IgD-negative memory B cell (primary cell): ENCODE measurements at regions not wholly inside any gene's neighbourhood (a gene's known extent, or its start where the extent isn't known, plus 50 kb on each side); places are given as distances from the start of the nearest gene placed in this dataset.

Source experiments
- H3K27ac Mint-ChIP-seq, 3 donors: one replicate each; pipeline ENCODE4 v1.8.0; 2020 to 2022; ENCODE audit warnings: mild to moderate bottlenecking in 3 of 3, mixed read lengths in 3 of 3, moderate library complexity in 1 of 3
- H3K27me3 Mint-ChIP-seq: one replicate; pipeline ENCODE4 v1.8.0; 2021; ENCODE audit warnings: mixed read lengths
- H3K36me3 Mint-ChIP-seq: one replicate; pipeline ENCODE4 v1.8.0; 2020; ENCODE audit warnings: mild to moderate bottlenecking, mixed read lengths
- H3K4me1 Mint-ChIP-seq, 3 donors: one replicate each; pipeline ENCODE4 v1.8.0; 2020 to 2022; ENCODE audit warnings: mixed read lengths in 3 of 3, mild to moderate bottlenecking in 1 of 3
- H3K4me3 Mint-ChIP-seq, 4 donors: one replicate each; pipeline ENCODE4 v1.8.0; 2020 to 2022; ENCODE audit warnings: mild to moderate bottlenecking in 4 of 4, mixed read lengths in 4 of 4, moderate library complexity in 3 of 4
- H3K9me3 Mint-ChIP-seq, 3 donors: one replicate each; pipeline ENCODE4 v1.8.0; 2020 to 2021; ENCODE audit warnings: mixed read lengths in 3 of 3, mild to moderate bottlenecking in 1 of 3

GRCh38 chr9:116032683-116033440 lies 120.7 kb upstream of the PAPPA start:
- H3K4me3 Mint-ChIP-seq = no peak overlapping the region
- H3K27me3 Mint-ChIP-seq = no peaks in the 10 kb centered on the region
- H3K4me1 Mint-ChIP-seq = no peaks in the 10 kb centered on the region
- H3K9me3 Mint-ChIP-seq = peaks cover 4 to 12% (median 6%) of the 10 kb centered on the region in 3 donors
- no peak overlapping the region for H3K27ac Mint-ChIP-seq
- H3K36me3 Mint-ChIP-seq = no peaks in the 10 kb centered on the region

GRCh38 chr9:116039312-116039711 lies 114.3 kb upstream of the PAPPA start:
- Mint-ChIP-seq H3K27me3 (no peaks in the 10 kb centered on the region), H3K36me3 (no peaks in the 10 kb centered on the region), H3K4me3 (no peak overlapping the region), H3K9me3 (peaks cover 0 to 5% (median 5%) of the 10 kb centered on the region in 3 donors), H3K27ac (no peak overlapping the region), H3K4me1 (no peaks in the 10 kb centered on the region)

GRCh38 chr9:116039893-116040292 lies 113.7 kb upstream of the PAPPA start:
- Mint-ChIP-seq H3K4me3 (no peak overlapping the region), H3K27me3 (no peaks in the 10 kb centered on the region), H3K27ac (no peak overlapping the region), H3K36me3 (no peaks in the 10 kb centered on the region), H3K9me3 (peaks cover 0 to 4% (median 4%) of the 10 kb centered on the region in 3 donors), H3K4me1 (no peaks in the 10 kb centered on the region)

GRCh38 chr9:116042321-116042720 lies 111.3 kb upstream of the PAPPA start:
- H3K27ac Mint-ChIP-seq = no peak overlapping the region
- peaks cover 0 to 11% (median 0%) of the 10 kb centered on the region in 3 donors for H3K9me3 Mint-ChIP-seq
- H3K36me3 Mint-ChIP-seq = no peaks in the 10 kb centered on the region
- no peaks in the 10 kb centered on the region for H3K27me3 Mint-ChIP-seq
- H3K4me3 Mint-ChIP-seq = no peak overlapping the region
- no peaks in the 10 kb centered on the region for H3K4me1 Mint-ChIP-seq

- Mint-ChIP-seq H3K4me1 (no peaks in the 10 kb centered on the region), H3K36me3 (no peaks in the 10 kb centered on the region), H3K27me3 (no peaks in the 10 kb centered on the region), H3K9me3 (peaks cover 0 to 16% (median 2%) of the 10 kb centered on the region in 3 donors), H3K27ac (no peak overlapping the region), H3K4me3 (no peak overlapping the region)
These were observed 108.5 kb upstream of the PAPPA start for GRCh38 chr9:116045083-116045482.

GRCh38 chr9:116048081-116048480 lies 105.5 kb upstream of the PAPPA start:
- H3K9me3 Mint-ChIP-seq = peaks cover 0 to 23% (median 2%) of the 10 kb centered on the region in 3 donors
- H3K36me3 Mint-ChIP-seq = no peaks in the 10 kb centered on the region
- no peak overlapping the region for H3K27ac Mint-ChIP-seq
- no peak overlapping the region for H3K4me3 Mint-ChIP-seq
- no peaks in the 10 kb centered on the region for H3K4me1 Mint-ChIP-seq
- H3K27me3 Mint-ChIP-seq = no peaks in the 10 kb centered on the region

- no peaks in the 10 kb centered on the region for H3K4me1 Mint-ChIP-seq
- H3K36me3 Mint-ChIP-seq = no peaks in the 10 kb centered on the region
- H3K9me3 Mint-ChIP-seq = peaks cover 2 to 28% (median 6%) of the 10 kb centered on the region in 3 donors
- no peak overlapping the region for H3K27ac Mint-ChIP-seq
- no peaks in the 10 kb centered on the region for H3K27me3 Mint-ChIP-seq
- H3K4me3 Mint-ChIP-seq = no peak overlapping the region
These were observed 104.1 kb upstream of the PAPPA start for GRCh38 chr9:116049456-116049855.

- peaks cover 6 to 22% (median 6%) of the 10 kb centered on the region in 3 donors for H3K9me3 Mint-ChIP-seq
- H3K27ac Mint-ChIP-seq = no peak overlapping the region
- H3K4me1 Mint-ChIP-seq = no peaks in the 10 kb centered on the region
- no peak overlapping the region for H3K4me3 Mint-ChIP-seq
- no peaks in the 10 kb centered on the region for H3K27me3 Mint-ChIP-seq
- no peaks in the 10 kb centered on the region for H3K36me3 Mint-ChIP-seq
These were observed 102.1 kb upstream of the PAPPA start for GRCh38 chr9:116051528-116051927.

GRCh38 chr9:116055536-116055935 lies 98.1 kb upstream of the PAPPA start:
- H3K4me3 Mint-ChIP-seq = no peak overlapping the region
- no peaks in the 10 kb centered on the region for H3K27me3 Mint-ChIP-seq
- no peaks in the 10 kb centered on the region for H3K4me1 Mint-ChIP-seq
- no peak overlapping the region for H3K27ac Mint-ChIP-seq
- H3K36me3 Mint-ChIP-seq = no peaks in the 10 kb centered on the region
- peaks cover 6 to 12% (median 7%) of the 10 kb centered on the region in 3 donors for H3K9me3 Mint-ChIP-seq

- no peak overlapping the region for H3K4me3 Mint-ChIP-seq
- no peaks in the 10 kb centered on the region for H3K4me1 Mint-ChIP-seq
- no peak overlapping the region for H3K27ac Mint-ChIP-seq
These were observed 96.2 kb upstream of the PAPPA start for GRCh38 chr9:116057371-116057770.

GRCh38 chr9:116058421-116058820 lies 95.2 kb upstream of the PAPPA start:
- Mint-ChIP-seq H3K4me1 (no peaks in the 10 kb centered on the region), H3K27ac (no peak overlapping the region), H3K4me3 (no peak overlapping the region), H3K36me3 (no peaks in the 10 kb centered on the region), H3K9me3 (peaks cover 6 to 9% (median 6%) of the 10 kb centered on the region in 3 donors), H3K27me3 (no peaks in the 10 kb centered on the region)

More at GRCh38 chr9:116057371-116057770, 96.2 kb upstream of the PAPPA start:
- peaks cover 6 to 9% (median 6%) of the 10 kb centered on the region in 3 donors for H3K9me3 Mint-ChIP-seq
- no peaks in the 10 kb centered on the region for H3K27me3 Mint-ChIP-seq
- no peaks in the 10 kb centered on the region for H3K36me3 Mint-ChIP-seq

- Mint-ChIP-seq H3K9me3 (peaks cover 0 to 5% (median 4%) of the 10 kb centered on the region in 3 donors), H3K27ac (no peak overlapping the region), H3K36me3 (no peaks in the 10 kb centered on the region), H3K27me3 (no peaks in the 10 kb centered on the region), H3K4me3 (no peak overlapping the region), H3K4me1 (no peaks in the 10 kb centered on the region)
These were observed 94.1 kb upstream of the PAPPA start for GRCh38 chr9:116059466-116059865.

- H3K27me3 Mint-ChIP-seq = peaks cover 1% of the 10 kb centered on the region
These were observed 93.0 kb upstream of the PAPPA start for GRCh38 chr9:116060631-116061030.

GRCh38 chr9:116061546-116062205 lies 91.9 kb upstream of the PAPPA start:
- peaks cover 1% of the 10 kb centered on the region for H3K27me3 Mint-ChIP-seq
- H3K9me3 Mint-ChIP-seq = peaks cover 0 to 5% (median 0%) of the 10 kb centered on the region in 3 donors
- H3K36me3 Mint-ChIP-seq = no peaks in the 10 kb centered on the region
- H3K27ac Mint-ChIP-seq = no peak overlapping the region
- H3K4me3 Mint-ChIP-seq = no peak overlapping the region
- H3K4me1 Mint-ChIP-seq = no peaks in the 10 kb centered on the region

More at GRCh38 chr9:116060631-116061030, 93.0 kb upstream of the PAPPA start:
- H3K36me3 Mint-ChIP-seq = no peaks in the 10 kb centered on the region
- H3K9me3 Mint-ChIP-seq = peaks cover 0 to 5% (median 0%) of the 10 kb centered on the region in 3 donors
- no peak overlapping the region for H3K4me3 Mint-ChIP-seq
- no peak overlapping the region for H3K27ac Mint-ChIP-seq
- H3K4me1 Mint-ChIP-seq = no peaks in the 10 kb centered on the region

GRCh38 chr9:116062206-116062550 lies 91.4 kb upstream of the PAPPA start:
- Mint-ChIP-seq H3K36me3 (no peaks in the 10 kb centered on the region), H3K4me1 (no peaks in the 10 kb centered on the region), H3K4me3 (no peak overlapping the region), H3K27ac (no peak overlapping the region), H3K9me3 (peaks cover 0 to 5% (median 0%) of the 10 kb centered on the region in 3 donors), H3K27me3 (peaks cover 1% of the 10 kb centered on the region)

- no peaks in the 10 kb centered on the region for H3K36me3 Mint-ChIP-seq
- H3K27ac Mint-ChIP-seq = no peak overlapping the region
- peaks cover 0 to 4% (median 0%) of the 10 kb centered on the region in 3 donors for H3K9me3 Mint-ChIP-seq
- no peaks in the 10 kb centered on the region for H3K4me1 Mint-ChIP-seq
- peaks cover 1% of the 10 kb centered on the region for H3K27me3 Mint-ChIP-seq
- no peak overlapping the region for H3K4me3 Mint-ChIP-seq
These were observed 88.6 kb upstream of the PAPPA start for GRCh38 chr9:116064970-116065369.
